ENCODE measurements at regions not wholly inside any gene's neighbourhood (a gene's known extent, or its start where the extent isn't known, plus 50 kb on each side); places are given as distances from the start of the nearest gene placed in this dataset.

DNA sequence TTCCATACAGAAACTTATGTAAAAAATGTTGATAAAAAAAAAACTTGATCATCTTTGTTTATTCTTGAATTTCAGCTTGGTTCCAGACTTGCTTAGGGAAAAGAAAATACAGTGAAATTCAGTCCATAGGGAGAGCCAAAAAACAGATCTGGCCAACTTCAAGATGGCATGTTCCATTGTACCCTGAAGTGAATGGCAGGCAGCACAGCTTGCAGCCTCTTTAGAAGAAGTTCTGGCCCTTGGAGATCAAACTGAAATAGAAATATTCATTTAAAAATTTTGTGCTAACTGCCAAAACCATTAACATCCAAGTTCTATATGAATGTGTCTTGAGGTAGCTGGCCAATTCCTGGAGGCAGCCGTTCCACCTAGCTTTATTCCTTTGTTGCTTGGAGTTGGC is 448.4 kb downstream of the EPM2A start:
- H3K36me3 ChIP-seq (replicated peaks) = no peaks in the 10 kb centered on the region
- in situ Hi-C loops (cut with HindIII; ENCODE audit: low pct_ligation_motif_present, low sequenced_read_pairs) = no loop called here
- no peaks in the 10 kb centered on the region for H3K27me3 ChIP-seq (replicated peaks)
- H3K27ac ChIP-seq = no peak overlapping the region
- DNase-seq = no peak
- TF ChIP-seq, protein P1, sequence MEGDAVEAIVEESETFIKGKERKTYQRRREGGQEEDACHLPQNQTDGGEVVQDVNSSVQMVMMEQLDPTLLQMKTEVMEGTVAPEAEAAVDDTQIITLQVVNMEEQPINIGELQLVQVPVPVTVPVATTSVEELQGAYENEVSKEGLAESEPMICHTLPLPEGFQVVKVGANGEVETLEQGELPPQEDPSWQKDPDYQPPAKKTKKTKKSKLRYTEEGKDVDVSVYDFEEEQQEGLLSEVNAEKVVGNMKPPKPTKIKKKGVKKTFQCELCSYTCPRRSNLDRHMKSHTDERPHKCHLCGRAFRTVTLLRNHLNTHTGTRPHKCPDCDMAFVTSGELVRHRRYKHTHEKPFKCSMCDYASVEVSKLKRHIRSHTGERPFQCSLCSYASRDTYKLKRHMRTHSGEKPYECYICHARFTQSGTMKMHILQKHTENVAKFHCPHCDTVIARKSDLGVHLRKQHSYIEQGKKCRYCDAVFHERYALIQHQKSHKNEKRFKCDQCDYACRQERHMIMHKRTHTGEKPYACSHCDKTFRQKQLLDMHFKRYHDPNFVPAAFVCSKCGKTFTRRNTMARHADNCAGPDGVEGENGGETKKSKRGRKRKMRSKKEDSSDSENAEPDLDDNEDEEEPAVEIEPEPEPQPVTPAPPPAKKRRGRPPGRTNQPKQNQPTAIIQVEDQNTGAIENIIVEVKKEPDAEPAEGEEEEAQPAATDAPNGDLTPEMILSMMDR (IDR thresholded peaks at IDR 0.05; ENCODE audit: low read depth, low read length, missing control alignments) = no peak
- H3K4me3 ChIP-seq (ENCODE audit: low read depth, low read length) = no peak overlapping the region

DNA sequence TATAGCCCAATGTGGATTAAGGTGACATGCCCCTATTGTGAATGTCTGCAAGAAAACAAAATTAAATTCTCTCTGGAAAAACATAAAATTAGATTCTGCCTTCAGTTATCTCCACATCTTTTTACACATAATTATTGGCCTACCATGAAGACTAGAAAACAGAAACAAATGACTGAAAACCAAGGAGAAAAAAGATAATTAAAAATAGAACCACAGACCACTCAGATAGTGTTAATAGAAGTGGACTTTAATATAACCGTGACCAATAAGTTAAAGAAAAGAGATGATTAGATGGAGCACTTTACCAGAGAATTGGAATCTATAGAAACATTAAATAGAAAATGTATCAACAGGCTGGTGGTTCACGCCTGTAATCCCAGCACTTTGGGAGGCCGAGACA is 445.7 kb downstream of the EPM2A start:
- no peak for DNase-seq
- no peaks in the 10 kb centered on the region for H3K27me3 ChIP-seq (replicated peaks)
- H3K4me3 ChIP-seq (ENCODE audit: low read depth, low read length) = no peak overlapping the region
- in situ Hi-C loops (cut with HindIII; ENCODE audit: low pct_ligation_motif_present, low sequenced_read_pairs) = no loop called here
- H3K27ac ChIP-seq = no peak overlapping the region
- TF ChIP-seq, protein P1 (IDR thresholded peaks at IDR 0.05; ENCODE audit: low read depth, low read length, missing control alignments) = no peak
- no peaks in the 10 kb centered on the region for H3K36me3 ChIP-seq (replicated peaks)

DNA sequence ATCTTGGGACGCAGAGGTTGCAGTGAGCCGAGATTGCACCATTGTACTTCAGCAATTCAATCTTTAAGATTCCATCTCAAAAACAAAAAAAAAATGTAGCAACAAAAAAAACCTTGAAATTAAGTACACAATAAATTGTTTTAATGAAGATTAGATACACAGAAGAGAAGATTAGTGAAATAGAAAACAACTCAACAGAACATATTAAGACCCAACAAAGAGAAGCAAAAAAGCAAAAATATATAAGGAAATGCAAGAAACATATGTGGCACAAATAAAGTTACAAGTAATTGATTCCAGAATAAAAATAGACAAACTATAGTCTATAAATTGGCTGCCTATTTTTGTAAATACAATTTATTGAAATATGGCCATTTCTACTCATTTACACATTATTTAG is 445.2 kb downstream of the EPM2A start:
- in situ Hi-C loops (cut with HindIII; ENCODE audit: low pct_ligation_motif_present, low sequenced_read_pairs) = no loop called here
- no peak for DNase-seq
- no peaks in the 10 kb centered on the region for H3K36me3 ChIP-seq (replicated peaks)
- H3K27ac ChIP-seq = no peak overlapping the region
- H3K4me3 ChIP-seq (ENCODE audit: low read depth, low read length) = no peak overlapping the region
- H3K27me3 ChIP-seq (replicated peaks) = no peaks in the 10 kb centered on the region
- TF ChIP-seq, protein P1 (IDR thresholded peaks at IDR 0.05; ENCODE audit: low read depth, low read length, missing control alignments) = no peak

DNA sequence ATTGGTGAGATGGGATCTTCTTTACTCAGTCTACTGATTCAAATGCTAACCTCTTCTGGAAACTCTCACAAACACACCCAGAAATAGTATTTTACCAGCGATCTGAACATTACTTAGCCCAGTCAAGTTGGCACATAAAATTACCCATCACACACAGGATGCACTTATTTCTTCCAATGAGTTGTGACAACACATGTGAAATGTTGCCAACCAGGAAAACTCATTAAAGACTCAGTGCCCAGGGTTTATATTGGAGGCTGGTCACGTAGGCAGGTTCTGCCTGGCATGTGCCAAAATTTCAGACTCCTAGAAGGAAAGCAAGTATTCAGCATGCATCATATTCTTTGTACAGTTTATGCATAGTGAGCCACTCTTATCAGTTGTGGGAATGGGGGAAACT is 443.3 kb downstream of the EPM2A start:
- no peak for DNase-seq
- in situ Hi-C loops (cut with HindIII; ENCODE audit: low pct_ligation_motif_present, low sequenced_read_pairs) = no loop called here
- H3K4me3 ChIP-seq (ENCODE audit: low read depth, low read length) = no peak overlapping the region
- TF ChIP-seq, protein P1 (IDR thresholded peaks at IDR 0.05; ENCODE audit: low read depth, low read length, missing control alignments) = no peak
- no peaks in the 10 kb centered on the region for H3K27me3 ChIP-seq (replicated peaks)
- no peaks in the 10 kb centered on the region for H3K36me3 ChIP-seq (replicated peaks)
- no peak overlapping the region for H3K27ac ChIP-seq

DNA sequence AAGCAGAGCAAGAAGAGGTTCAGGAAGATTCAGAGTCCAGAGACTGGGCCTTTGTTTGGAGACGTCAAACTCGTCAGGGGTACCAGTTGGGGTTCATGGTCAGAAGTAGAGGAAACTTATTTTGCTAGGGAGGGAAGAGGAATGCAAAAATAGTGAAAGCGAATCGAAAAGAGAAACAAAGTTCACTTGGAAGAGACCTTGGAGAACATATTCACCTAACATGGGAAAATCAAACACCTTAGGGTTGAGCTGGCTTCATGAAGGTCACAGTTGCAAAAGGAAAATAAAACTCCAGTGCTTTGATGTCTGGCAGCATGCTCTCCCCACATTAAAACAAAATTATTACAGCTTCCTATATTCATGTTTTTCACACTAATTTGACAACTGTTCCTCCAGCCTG is 440.4 kb downstream of the EPM2A start:
- in situ Hi-C loops (cut with HindIII; ENCODE audit: low pct_ligation_motif_present, low sequenced_read_pairs) = no loop called here
- TF ChIP-seq, protein P1 (IDR thresholded peaks at IDR 0.05; ENCODE audit: low read depth, low read length, missing control alignments) = no peak
- no peak overlapping the region for H3K27ac ChIP-seq
- no peak overlapping the region for H3K4me3 ChIP-seq (ENCODE audit: low read depth, low read length)
- H3K36me3 ChIP-seq (replicated peaks) = no peaks in the 10 kb centered on the region
- no peak for DNase-seq
- no peaks in the 10 kb centered on the region for H3K27me3 ChIP-seq (replicated peaks)

DNA sequence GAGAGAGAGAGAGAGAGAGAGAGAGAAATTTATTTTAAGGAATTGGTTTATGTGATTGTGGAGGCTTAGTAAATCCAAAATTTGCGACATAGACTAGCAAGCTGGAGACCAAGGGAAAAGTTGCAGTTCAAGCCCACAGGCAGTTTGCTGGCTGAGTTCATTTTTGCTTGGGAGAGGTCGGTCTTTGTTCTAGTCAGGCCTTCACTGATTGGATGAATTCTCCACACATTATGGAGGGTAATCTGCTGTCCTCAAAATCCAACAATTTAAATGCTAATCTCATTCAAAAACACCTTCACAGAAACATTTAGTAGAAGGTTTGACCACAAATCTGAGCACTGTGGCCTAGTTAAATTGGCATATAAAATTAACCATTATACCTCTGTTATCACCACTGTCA is 439.6 kb downstream of the EPM2A start:
- DNase-seq = no peak
- no peaks in the 10 kb centered on the region for H3K27me3 ChIP-seq (replicated peaks)
- in situ Hi-C loops (cut with HindIII; ENCODE audit: low pct_ligation_motif_present, low sequenced_read_pairs) = no loop called here
- no peaks in the 10 kb centered on the region for H3K36me3 ChIP-seq (replicated peaks)
- TF ChIP-seq, protein P1 (IDR thresholded peaks at IDR 0.05; ENCODE audit: low read depth, low read length, missing control alignments) = no peak
- no peak overlapping the region for H3K27ac ChIP-seq
- no peak overlapping the region for H3K4me3 ChIP-seq (ENCODE audit: low read depth, low read length)

Data from brain microvascular endothelial cell (primary cell).